ENCODE measurements at regions not wholly inside any gene's neighbourhood (a gene's known extent, or its start where the extent isn't known, plus 50 kb on each side); places are given as distances from the start of the nearest gene placed in this dataset.

GRCh38 chr3:34298653-34299052 is 500.2 kb downstream of the PDCD6IP start:
- no peaks in the 10 kb centered on the region for H3K79me2 ChIP-seq (ENCODE audit: control insufficient read depth, insufficient read depth, low read length)
- SMC1A ChIA-PET (ENCODE audit: uncharacterized antibody, unreplicated experiment): no interaction called here
- H3K36me3 ChIP-seq (ENCODE audit: control insufficient read depth in 2 of 2, insufficient read depth in 2 of 2, low read length in 1 of 2): no peaks in the 10 kb centered on the region
- H3K4me3 ChIP-seq: no peak overlapping the region
- H3K27ac ChIP-seq (ENCODE audit: control insufficient read depth, insufficient read depth): no peak overlapping the region
- no peaks in the 10 kb centered on the region for H3K9me3 ChIP-seq (replicated peaks; ENCODE audit: control insufficient read depth, insufficient read depth, low read length)
- no peak for ATAC-seq
- intact Hi-C loops (cut with micrococcal nuclease; ENCODE audit: unreplicated experiment) (no loop called here), in situ Hi-C loops (cut with MboI) (no loop called here)
- DNase-seq (ENCODE audit: low read depth, low spot score): no peak
- no peak for FAIRE-seq
- no peaks in the 10 kb centered on the region for H3K27me3 ChIP-seq (replicated peaks in 1 of 2; ENCODE audit: control insufficient read depth in 2 of 2, insufficient read depth in 2 of 2, low read length in 1 of 2)
- RAD21 ChIA-PET (ENCODE audit: unreplicated experiment): no interaction called here
- POLR2A ChIA-PET: no interaction called here
- H4K20me1 ChIP-seq (ENCODE audit: control insufficient read depth, insufficient read depth): no peaks in the 10 kb centered on the region
- no peak overlapping the region for H2AFZ ChIP-seq (ENCODE audit: control insufficient read depth, low read depth, low read length)
- no peak overlapping the region for H3K4me2 ChIP-seq (ENCODE audit: control insufficient read depth, insufficient read depth)
- CTCF ChIA-PET: interaction anchor here (1.1 to 1.5 kb wide), 2 partner anchors 21 to 38 kb away, joined by 3 to 5 read pairs; no protein-coding TSS in a partner anchor
- no peaks in the 10 kb centered on the region for H3K4me1 ChIP-seq (ENCODE audit: control insufficient read depth, insufficient read depth, low read length)
- H3K9ac ChIP-seq (ENCODE audit: control insufficient read depth, insufficient read depth, low read length): no peak overlapping the region
- 2% methylated on average over 2 of the region's 2 CpGs for WGBS (ENCODE audit: insufficient coverage, insufficient replicate concordance, low lambda C conversion rate, missing lambda C conversion rate)
- no TSS peak for BruUV-seq (replicated peaks)
- no peak for TF ChIP-seq SREBF1 (IDR thresholded peaks at IDR 0.05; ENCODE audit: low read length)
- no peak for TF ChIP-seq RB1 (IDR thresholded peaks at IDR 0.05; ENCODE audit: borderline replicate concordance)
- no peak for TF ChIP-seq BHLHE40 (IDR thresholded peaks at IDR 0.05; ENCODE audit: borderline replicate concordance in 1 of 2, low read depth in 2 of 2, low read length in 1 of 2)
- no peak for TF ChIP-seq KDM1A (IDR thresholded peaks at IDR 0.05; ENCODE audit: borderline replicate concordance)
- TF ChIP-seq E4F1 (IDR thresholded peaks at IDR 0.05; ENCODE audit: borderline replicate concordance, partially characterized antibody): no peak
- no peak for TF ChIP-seq TCF3 (IDR thresholded peaks at IDR 0.05; ENCODE audit: borderline replicate concordance, insufficient read depth, low read depth, low read length)
- no peak for TF ChIP-seq CHD1 (IDR thresholded peaks at IDR 0.05; ENCODE audit: low read depth, low read length)
- TF ChIP-seq CREM (IDR thresholded peaks at IDR 0.05; ENCODE audit: low read depth): no peak
- no peak for TF ChIP-seq CUX1 (IDR thresholded peaks at IDR 0.05; ENCODE audit: insufficient replicate concordance, low read depth, low read length)
- TF ChIP-seq KLF5 (IDR thresholded peaks at IDR 0.05; ENCODE audit: partially characterized antibody): no peak
- no peak for TF ChIP-seq MTA3 (IDR thresholded peaks at IDR 0.05; ENCODE audit: borderline replicate concordance, low read length)
- no peak for TF ChIP-seq REST (IDR thresholded peaks at IDR 0.05; ENCODE audit: low read depth, low read length)
- no peak for TF ChIP-seq EP300 (IDR thresholded peaks at IDR 0.05; ENCODE audit: borderline replicate concordance in 1 of 2, control insufficient read depth in 1 of 2, low read depth in 2 of 2, low read length in 2 of 2)
- TF ChIP-seq MYB (IDR thresholded peaks at IDR 0.05; ENCODE audit: borderline replicate concordance, low read depth, low read length): no peak
